Gastroesophageal sphincter (tissue), 3 donors: ENCODE measurements at regions not wholly inside any gene's neighbourhood (a gene's known extent, or its start where the extent isn't known, plus 50 kb on each side); places are given as distances from the start of the nearest gene placed in this dataset.

ENCODE experiments used
- POLR2A ChIP-seq, 2 donors: fragments of 450-650 bp; IDR thresholded peaks; one replicate each; pipeline ENCODE4 v1.6.1; 2017; ENCODE audit warnings: antibody characterized with exemption in 2 of 2, mild to moderate bottlenecking in 2 of 2, moderate library complexity in 1 of 2
- TF ChIP-seq, protein P1 (sequence below), 4 experiments: fragments of 200-600 bp in 2 of 4; fragments of 450-650 bp in 2 of 4; sonication (generic) in 1 of 4; IDR thresholded peaks; one replicate each; pipeline ENCODE4 v1.5.1; 2017 to 2019; ENCODE audit warnings: antibody characterized with exemption in 4 of 4, mild to moderate bottlenecking in 2 of 4, moderate library complexity in 2 of 4

DNA sequence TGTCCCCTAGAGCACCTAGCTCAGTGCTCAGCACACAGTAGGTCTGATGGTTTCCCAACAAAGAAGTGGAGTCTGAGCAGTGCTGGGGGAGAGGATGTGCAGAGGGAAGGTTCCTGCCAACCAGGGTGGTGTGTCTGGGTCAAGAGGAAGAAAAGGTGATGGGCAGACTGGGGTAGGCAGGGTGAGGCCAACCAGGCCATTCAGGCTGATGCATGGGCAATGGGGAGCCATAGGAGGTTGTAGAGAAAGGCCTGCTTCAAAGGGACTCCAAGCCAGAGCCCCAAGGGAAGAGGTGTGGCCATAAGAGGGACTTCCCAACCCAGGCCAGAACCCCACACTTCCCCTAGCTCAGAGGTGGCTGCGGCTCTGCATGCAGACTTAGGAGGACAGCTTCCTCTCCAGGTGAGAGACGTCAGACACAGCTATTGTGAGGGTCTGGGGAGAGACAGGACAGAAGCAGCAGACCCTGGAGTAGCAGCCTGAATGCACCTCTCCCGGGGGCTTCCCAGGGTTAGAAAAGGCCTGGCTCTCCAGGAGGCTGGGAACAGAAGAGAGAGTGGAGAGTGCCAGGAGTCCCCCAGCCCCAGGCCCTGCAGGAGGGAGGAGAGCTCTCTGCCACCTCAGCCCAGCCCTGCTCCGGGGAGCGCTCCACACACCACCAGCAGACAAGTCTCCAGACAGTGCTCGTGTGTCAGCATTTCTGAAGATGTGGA is 87.4 kb upstream of the ZMIZ1 start:
- TF ChIP-seq, protein P1, sequence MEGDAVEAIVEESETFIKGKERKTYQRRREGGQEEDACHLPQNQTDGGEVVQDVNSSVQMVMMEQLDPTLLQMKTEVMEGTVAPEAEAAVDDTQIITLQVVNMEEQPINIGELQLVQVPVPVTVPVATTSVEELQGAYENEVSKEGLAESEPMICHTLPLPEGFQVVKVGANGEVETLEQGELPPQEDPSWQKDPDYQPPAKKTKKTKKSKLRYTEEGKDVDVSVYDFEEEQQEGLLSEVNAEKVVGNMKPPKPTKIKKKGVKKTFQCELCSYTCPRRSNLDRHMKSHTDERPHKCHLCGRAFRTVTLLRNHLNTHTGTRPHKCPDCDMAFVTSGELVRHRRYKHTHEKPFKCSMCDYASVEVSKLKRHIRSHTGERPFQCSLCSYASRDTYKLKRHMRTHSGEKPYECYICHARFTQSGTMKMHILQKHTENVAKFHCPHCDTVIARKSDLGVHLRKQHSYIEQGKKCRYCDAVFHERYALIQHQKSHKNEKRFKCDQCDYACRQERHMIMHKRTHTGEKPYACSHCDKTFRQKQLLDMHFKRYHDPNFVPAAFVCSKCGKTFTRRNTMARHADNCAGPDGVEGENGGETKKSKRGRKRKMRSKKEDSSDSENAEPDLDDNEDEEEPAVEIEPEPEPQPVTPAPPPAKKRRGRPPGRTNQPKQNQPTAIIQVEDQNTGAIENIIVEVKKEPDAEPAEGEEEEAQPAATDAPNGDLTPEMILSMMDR (IDR thresholded peaks at IDR 0.05), result no peak
- TF ChIP-seq POLR2A (IDR thresholded peaks at IDR 0.05), result no peak
